Astrocyte (in vitro differentiated cells and primary cell): ENCODE measurements at regions not wholly inside any gene's neighbourhood (a gene's known extent, or its start where the extent isn't known, plus 50 kb on each side); places are given as distances from the start of the nearest gene placed in this dataset.
"Not testable (repeated sequence)": the region's sequence is repeated elsewhere in the genome, so short reads cannot be mapped to it uniquely, and the experiment has no call there.

Experiments used
- DNase-seq: peaks from one replicate; pipeline ENCODE4 v3.0.0-alpha.2; 2010; ENCODE audit warnings: low read depth
- FAIRE-seq: peaks from 2 replicates; lab custom pipeline; 2011; peaks lifted over from hg19 to GRCh38; lab: Jason Lieb, UNC
- H2AFZ ChIP-seq: 2 replicates; pipeline ENCODE4 v1.6.0; 2012; ENCODE audit warnings: low read depth, low read length, inconsistent platforms
- H3K27ac ChIP-seq: 2 replicates; pipeline ENCODE4 v1.5.1; 2011; ENCODE audit warnings: low read depth, low read length, inconsistent platforms
- H3K27me3 ChIP-seq: 2 replicates; pipeline ENCODE4 v1.6.0; 2011; ENCODE audit warnings: low read length, inconsistent platforms; ENCODE audit not compliant: insufficient read depth
- H3K36me3 ChIP-seq: 2 replicates; pipeline ENCODE4 v1.5.1; 2011; ENCODE audit warnings: low read length, inconsistent platforms; ENCODE audit not compliant: insufficient read depth
- H3K4me1 ChIP-seq: 2 replicates; pipeline ENCODE4 v1.5.1; 2011; ENCODE audit warnings: low read length, inconsistent platforms; ENCODE audit not compliant: insufficient read depth
- H3K4me2 ChIP-seq: 2 replicates; pipeline ENCODE4 v1.6.0; 2012; ENCODE audit warnings: low read length, inconsistent platforms
- H3K4me3 ChIP-seq: 2 replicates; pipeline ENCODE4 v1.5.1; 2011; ENCODE audit warnings: low read depth, mild to moderate bottlenecking, low read length, inconsistent platforms; ENCODE audit not compliant: insufficient read depth
- H3K79me2 ChIP-seq: 2 replicates; pipeline ENCODE4 v1.6.0; 2012; ENCODE audit warnings: mild to moderate bottlenecking, low read length, inconsistent platforms; ENCODE audit not compliant: insufficient read depth
- H3K9ac ChIP-seq: 2 replicates; pipeline ENCODE4 v1.6.0; 2012; ENCODE audit warnings: mild to moderate bottlenecking, low read length, inconsistent platforms
- H3K9me3 ChIP-seq: 2 replicates; pipeline ENCODE4 v1.5.1; 2012; ENCODE audit warnings: low read depth, mild to moderate bottlenecking, low read length, inconsistent platforms; ENCODE audit not compliant: insufficient read depth
- H4K20me1 ChIP-seq: 2 replicates; pipeline ENCODE4 v1.6.0; 2012; ENCODE audit warnings: low read length, inconsistent platforms; ENCODE audit not compliant: insufficient read depth
- H3K27ac Mint-ChIP-seq: one replicate; pipeline ENCODE4 v1.8.0; 2021; ENCODE audit warnings: mild to moderate bottlenecking, mixed read lengths; ENCODE audit not compliant: unreplicated experiment
- H3K27me3 Mint-ChIP-seq: one replicate; pipeline ENCODE4 v1.8.0; 2021; ENCODE audit warnings: low read depth, mixed read lengths; ENCODE audit not compliant: unreplicated experiment
- H3K36me3 Mint-ChIP-seq: one replicate; pipeline ENCODE4 v1.8.0; 2021; ENCODE audit warnings: low read depth, mixed read lengths; ENCODE audit not compliant: unreplicated experiment
- H3K4me1 Mint-ChIP-seq: one replicate; pipeline ENCODE4 v1.8.0; 2021; ENCODE audit warnings: low read depth, mixed read lengths; ENCODE audit not compliant: unreplicated experiment
- H3K4me3 Mint-ChIP-seq: one replicate; pipeline ENCODE4 v1.8.0; 2021; ENCODE audit warnings: mild to moderate bottlenecking, moderate library complexity, mixed read lengths; ENCODE audit not compliant: unreplicated experiment
- H3K9me3 Mint-ChIP-seq: one replicate; pipeline ENCODE4 v1.8.0; 2021; ENCODE audit warnings: mild to moderate bottlenecking, mixed read lengths; ENCODE audit not compliant: unreplicated experiment
- CTCF ChIP-seq: IDR thresholded peaks from 2 replicates; pipeline ENCODE4 v1.5.1; 2011; ENCODE audit warnings: low read depth, mild to moderate bottlenecking, inconsistent platforms, low read length, moderate library complexity; ENCODE audit not compliant: insufficient read depth
- EZH2 ChIP-seq: IDR thresholded peaks from 2 replicates; pipeline ENCODE4 v1.6.1; 2012; ENCODE audit warnings: mild to moderate bottlenecking, low read length, inconsistent platforms; ENCODE audit not compliant: insufficient read depth

GRCh38 chr2:132282911-132283310 is 121.2 kb upstream of the ANKRD30BL start:
- DNase-seq (no peak), FAIRE-seq (no peak)
- Histone ChIP-seq H3K4me3 (no peak overlapping the region), H4K20me1 (no peaks in the 10 kb centered on the region), H3K27ac (no peak overlapping the region), H3K9ac (no peak overlapping the region), H3K9me3 (peaks cover 8% of the 10 kb centered on the region), H3K4me1 (no peaks in the 10 kb centered on the region), H2AFZ (no peak overlapping the region), H3K27me3 (no peaks in the 10 kb centered on the region), H3K36me3 (no peaks in the 10 kb centered on the region), H3K4me2 (no peak overlapping the region), H3K79me2 (no peaks in the 10 kb centered on the region)
- H3K27ac Mint-ChIP-seq: no peak overlapping the region
- H3K9me3 Mint-ChIP-seq: peaks cover 24% of the 10 kb centered on the region
- TF ChIP-seq EZH2 (no peak), CTCF (no peak)
- no peak overlapping the region for H3K4me3 Mint-ChIP-seq
- peaks cover 16% of the 10 kb centered on the region for H3K27me3 Mint-ChIP-seq
- H3K36me3 Mint-ChIP-seq: no peaks in the 10 kb centered on the region
- H3K4me1 Mint-ChIP-seq: no peaks in the 10 kb centered on the region

- not testable (repeated sequence) for H3K4me1 Mint-ChIP-seq, FAIRE-seq, H3K36me3 ChIP-seq, H3K4me1 ChIP-seq, DNase-seq, H3K27ac ChIP-seq, H3K36me3 Mint-ChIP-seq, H3K9ac ChIP-seq, H3K4me3 ChIP-seq, H2AFZ ChIP-seq, H3K27ac Mint-ChIP-seq, H3K27me3 ChIP-seq, H4K20me1 ChIP-seq, H3K4me2 ChIP-seq, H3K4me3 Mint-ChIP-seq, H3K79me2 ChIP-seq, H3K9me3 ChIP-seq
- H3K27me3 Mint-ChIP-seq: peaks cover 15% of the 10 kb centered on the region
- peaks cover 12% of the 10 kb centered on the region for H3K9me3 Mint-ChIP-seq
Observed at GRCh38 chr2:132286289-132286911, 124.6 kb upstream of the ANKRD30BL start.

- H3K9me3 ChIP-seq, DNase-seq, H3K9ac ChIP-seq, H3K27me3 ChIP-seq, H3K4me1 ChIP-seq, H3K36me3 Mint-ChIP-seq, H3K4me2 ChIP-seq, H3K4me3 ChIP-seq, H3K27ac ChIP-seq, H3K9me3 Mint-ChIP-seq, H3K4me1 Mint-ChIP-seq, H3K27me3 Mint-ChIP-seq, H3K4me3 Mint-ChIP-seq, H2AFZ ChIP-seq, FAIRE-seq, H3K36me3 ChIP-seq, H3K27ac Mint-ChIP-seq, H4K20me1 ChIP-seq, H3K79me2 ChIP-seq: not testable (repeated sequence)
Observed at GRCh38 chr2:132287910-132288309, 126.2 kb upstream of the ANKRD30BL start.

GRCh38 chr2:132289138-132289537 is 127.4 kb upstream of the ANKRD30BL start:
- H3K27ac Mint-ChIP-seq, H3K4me3 ChIP-seq, H2AFZ ChIP-seq, H3K4me1 Mint-ChIP-seq, H3K9me3 Mint-ChIP-seq, FAIRE-seq, H3K9me3 ChIP-seq, H3K79me2 ChIP-seq, H3K4me3 Mint-ChIP-seq, H4K20me1 ChIP-seq, DNase-seq, H3K36me3 ChIP-seq, H3K4me1 ChIP-seq, H3K36me3 Mint-ChIP-seq, H3K9ac ChIP-seq, H3K27me3 Mint-ChIP-seq, H3K27ac ChIP-seq, H3K27me3 ChIP-seq, H3K4me2 ChIP-seq: not testable (repeated sequence)

- not testable (repeated sequence) for H3K36me3 Mint-ChIP-seq, H3K79me2 ChIP-seq, H3K4me3 ChIP-seq, H3K9me3 ChIP-seq, H4K20me1 ChIP-seq, H3K36me3 ChIP-seq, H3K4me2 ChIP-seq, H3K27me3 ChIP-seq, H3K27ac Mint-ChIP-seq, DNase-seq, H3K9ac ChIP-seq, FAIRE-seq, H3K4me1 Mint-ChIP-seq, H3K27me3 Mint-ChIP-seq, H3K9me3 Mint-ChIP-seq, H3K4me1 ChIP-seq, H3K27ac ChIP-seq, H2AFZ ChIP-seq, H3K4me3 Mint-ChIP-seq
Observed at GRCh38 chr2:132289812-132290211, 126.8 kb upstream of the GPR39 start.
